A673 (cell line): ENCODE measurements at regions not wholly inside any gene's neighbourhood (a gene's known extent, or its start where the extent isn't known, plus 50 kb on each side); places are given as distances from the start of the nearest gene placed in this dataset.

Experiments used
- CTCF ChIP-seq: fragments of 300-800, 200-600 bp; sonication (generic); conservative IDR thresholded peaks from 2 replicates; pipeline ENCODE4 v1.5.1; 2017; ENCODE audit warnings: low read depth, mild to moderate bottlenecking, antibody characterized with exemption, low read length, moderate library complexity, mixed read lengths
- EZH2 ChIP-seq: fragments of 200-600 bp; sonication (generic); IDR thresholded peaks from 2 replicates; pipeline ENCODE4 v1.6.1; 2017; ENCODE audit warnings: borderline replicate concordance, low read depth, mild to moderate bottlenecking, mixed read lengths, antibody characterized with exemption, low read length; ENCODE audit not compliant: poor library complexity, severe bottlenecking

GRCh38 chr13:39913928-39914327 lies 258.5 kb downstream of the COG6 start:
- TF ChIP-seq CTCF (no peak), EZH2 (no peak)
